T47D (cell line): ENCODE measurements at regions not wholly inside any gene's neighbourhood (a gene's known extent, or its start where the extent isn't known, plus 50 kb on each side); places are given as distances from the start of the nearest gene placed in this dataset.
"Not testable (repeated sequence)": the region's sequence is repeated elsewhere in the genome, so short reads cannot be mapped to it uniquely, and the experiment has no call there.

ENCODE experiments used
- DNase-seq, 2 experiments: peaks; one replicate each; pipeline versions ENCODE4 v3.0.0 to v3.0.0-alpha.2; 2011 to 2012; ENCODE audit warnings: low read depth in 1 of 2, low spot score in 1 of 2
- JUND ChIP-seq: IDR thresholded peaks from 2 replicates; pipeline ENCODE4 v1.6.1; 2012; ENCODE audit warnings: low read depth
- in situ Hi-C: cut with HindIII; loops from 2 replicates; pipeline ENCODE4 v1.10.0; 2016; ENCODE audit warnings: low sequenced_read_pairs, low pct_unique_long_range_greater_than_20kb

DNA sequence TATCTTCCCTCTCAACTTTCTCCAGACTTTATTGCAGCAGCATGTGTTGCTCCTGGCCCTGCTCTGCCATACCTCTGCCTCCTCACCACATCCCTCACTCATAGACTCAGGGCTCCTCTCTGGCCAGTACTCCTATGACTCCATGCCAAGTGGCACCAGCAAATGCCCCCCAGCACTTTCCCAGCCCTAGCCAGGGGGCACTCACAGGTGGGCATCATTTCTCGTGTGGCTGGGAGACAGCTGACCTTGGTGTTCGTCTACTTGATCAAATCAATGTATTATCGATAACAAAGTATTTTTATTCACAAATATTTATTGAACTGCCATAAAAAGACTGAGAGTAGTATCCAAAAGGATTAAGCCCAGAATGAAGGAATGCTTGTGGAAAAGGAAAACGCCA is 418.2 kb downstream of the FAM72C start:
- no peak for TF ChIP-seq JUND
- in situ Hi-C loops, result no loop called here
- no peak for DNase-seq

DNA sequence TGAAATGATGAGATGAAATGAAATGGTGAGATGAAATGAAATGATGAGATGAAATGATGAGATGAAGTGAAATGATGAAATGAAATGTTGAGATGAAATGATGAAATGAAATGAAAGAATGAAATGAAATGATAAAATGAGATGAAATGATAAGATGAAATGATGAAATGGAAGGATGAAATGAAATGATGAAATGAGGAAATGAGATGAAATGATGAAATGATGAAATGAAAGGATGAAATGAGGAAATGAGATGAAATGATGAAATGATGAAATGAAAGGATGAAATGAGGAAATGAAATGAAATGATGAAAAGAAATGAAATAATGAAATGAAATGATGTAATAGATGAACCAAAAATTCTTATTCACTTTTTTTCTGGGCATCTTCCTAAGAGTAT is 467.1 kb downstream of the FAM72C start:
- DNase-seq, in situ Hi-C loops: not testable (repeated sequence)

DNA sequence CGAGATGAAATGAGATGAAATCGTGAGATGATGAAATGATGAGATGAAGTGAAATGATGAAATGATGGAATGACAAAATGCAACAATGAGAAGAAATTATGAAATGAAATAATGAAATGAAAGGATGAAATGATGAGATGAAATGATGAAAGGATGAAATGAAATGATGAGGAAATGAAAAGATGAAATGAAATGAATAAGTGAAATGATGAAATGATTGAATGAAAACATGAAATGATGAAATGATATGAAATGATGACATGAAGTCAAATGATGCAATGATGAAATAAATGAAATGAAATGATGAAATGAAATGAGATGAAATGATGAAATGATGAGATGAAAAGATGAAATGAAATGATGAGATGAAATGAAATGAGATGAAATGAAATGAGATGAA is 467.7 kb downstream of the FAM72C start:
- DNase-seq, in situ Hi-C loops: not testable (repeated sequence)

GRCh38 chr1:143503048-143503447 is 468.7 kb downstream of the FAM72C start:
- DNase-seq, in situ Hi-C loops: not testable (repeated sequence)

DNA sequence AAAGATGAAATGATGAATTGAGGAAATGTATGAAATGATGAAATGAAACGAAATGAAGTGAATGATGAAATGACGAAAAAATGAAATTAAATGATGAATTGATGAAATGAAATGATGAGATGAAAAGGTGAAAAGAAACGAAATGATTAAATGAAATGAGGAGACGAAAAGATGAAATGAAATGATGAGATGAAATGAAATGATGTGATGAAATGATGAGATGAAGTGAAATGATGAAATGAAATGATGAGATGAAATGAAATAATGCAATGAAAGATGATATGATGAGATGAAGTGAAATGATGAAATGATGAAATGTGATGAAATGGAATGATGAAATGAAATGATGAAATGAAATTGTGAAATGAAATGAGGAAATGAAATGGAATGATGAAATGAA is 469.7 kb downstream of the FAM72C start:
- in situ Hi-C loops, DNase-seq: not testable (repeated sequence)

DNA sequence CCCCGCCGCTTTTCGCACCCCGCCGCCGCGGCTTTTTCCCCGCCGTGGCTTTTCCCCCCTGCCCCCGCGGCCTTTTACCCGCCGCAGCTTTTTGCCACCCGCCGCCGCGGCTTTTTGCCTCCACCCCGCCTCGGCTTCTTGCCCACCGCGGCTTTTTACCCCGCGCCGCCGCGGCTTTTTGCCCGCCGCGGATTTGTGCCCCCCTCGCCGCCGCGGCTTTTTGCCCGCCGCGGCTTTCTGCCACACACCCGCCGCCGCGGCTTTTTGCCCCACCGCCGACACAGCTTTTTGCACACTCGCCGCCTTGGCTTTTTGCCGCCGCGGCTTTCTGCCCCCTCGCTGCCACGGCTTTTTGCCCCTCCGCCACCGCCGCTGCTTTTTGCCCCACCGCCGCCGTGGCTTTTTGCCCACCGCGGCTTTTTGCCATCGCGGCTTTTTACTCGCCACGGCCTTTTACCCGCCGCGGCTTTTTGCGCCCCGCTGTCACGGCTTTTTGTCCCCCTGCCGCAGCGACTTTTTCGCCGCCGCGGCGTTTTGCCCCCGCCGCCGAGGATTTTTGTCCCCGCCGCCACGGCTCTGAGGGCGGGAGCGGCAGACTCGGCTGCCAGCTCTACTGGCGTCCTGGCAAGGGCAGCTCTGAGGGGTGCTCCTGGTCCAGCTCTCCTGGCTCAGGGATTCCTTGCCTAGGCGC is 473.6 kb downstream of the FAM72C start:
- in situ Hi-C loops, DNase-seq: not testable (repeated sequence)

- TF ChIP-seq JUND, result no peak
Measured at GRCh38 chr1:143497374-143497747, 474.4 kb downstream of the FAM72C start.

GRCh38 chr1:143496526-143497373 is 475.0 kb downstream of the FAM72C start:
- in situ Hi-C loops, DNase-seq: not testable (repeated sequence)

More at GRCh38 chr1:143497374-143497747, 474.4 kb downstream of the FAM72C start:
- in situ Hi-C loops, result no loop called here
- no peak for DNase-seq
